HEK293 (cell line): ENCODE measurements at regions not wholly inside any gene's neighbourhood (a gene's known extent, or its start where the extent isn't known, plus 50 kb on each side); places are given as distances from the start of the nearest gene placed in this dataset.

Experiments used
- BCL11A ChIP-seq: fragments of 450-650 bp; formaldehyde crosslinking; IDR thresholded peaks from 2 replicates; pipeline ENCODE4 v1.5.1; 2016; ENCODE audit warnings: low read depth, missing biosample characterization, missing genetic modification characterization
- BCL11B ChIP-seq: fragments of 450-650 bp; formaldehyde crosslinking; IDR thresholded peaks from 2 replicates; pipeline ENCODE4 v1.5.1; 2016; ENCODE audit warnings: low read depth, missing biosample characterization, missing genetic modification characterization
- ELK4 ChIP-seq: IDR thresholded peaks from 2 replicates; pipeline ENCODE4 v1.6.1; 2011; ENCODE audit warnings: mild to moderate bottlenecking, low read depth, low read length, borderline replicate concordance
- FEZF1 ChIP-seq: fragments of 450-650 bp; formaldehyde crosslinking; IDR thresholded peaks from 2 replicates; pipeline ENCODE4 v1.5.1; 2016; ENCODE audit warnings: missing biosample characterization, missing genetic modification characterization
- PRDM2 ChIP-seq: fragments of 450-650 bp; formaldehyde crosslinking; IDR thresholded peaks from 2 replicates; pipeline ENCODE4 v1.5.1; 2016; ENCODE audit warnings: missing biosample characterization, missing genetic modification characterization, borderline replicate concordance
- SP2 ChIP-seq: fragments of 450-650 bp; formaldehyde crosslinking; IDR thresholded peaks from 2 replicates; pipeline ENCODE4 v1.5.1; 2016; ENCODE audit warnings: missing biosample characterization, missing genetic modification characterization
- SP3 ChIP-seq: fragments of 450-650 bp; formaldehyde crosslinking; IDR thresholded peaks from 2 replicates; pipeline ENCODE4 v1.5.1; 2016; ENCODE audit warnings: missing biosample characterization, missing genetic modification characterization
- WT1 ChIP-seq: fragments of 450-650 bp; formaldehyde crosslinking; IDR thresholded peaks from 2 replicates; pipeline ENCODE4 v1.5.1; 2016; ENCODE audit warnings: missing biosample characterization, missing genetic modification characterization
- ZNF248 ChIP-seq: fragments of 450-650 bp; formaldehyde crosslinking; IDR thresholded peaks from 2 replicates; pipeline ENCODE4 v1.5.1; 2017; ENCODE audit warnings: missing biosample characterization, missing genetic modification characterization
- ZNF280D ChIP-seq: fragments of 450-650 bp; formaldehyde crosslinking; IDR thresholded peaks from 2 replicates; pipeline ENCODE4 v1.5.1; 2016; ENCODE audit warnings: missing biosample characterization, missing genetic modification characterization
- ZNF324 ChIP-seq: fragments of 450-650 bp; formaldehyde crosslinking; IDR thresholded peaks from 2 replicates; pipeline ENCODE4 v1.5.1; 2016; ENCODE audit warnings: missing biosample characterization, missing genetic modification characterization
- ZNF335 ChIP-seq: fragments of 450-650 bp; formaldehyde crosslinking; conservative IDR thresholded peaks from 2 replicates; pipeline ENCODE4 v1.5.1; 2016; ENCODE audit warnings: missing biosample characterization, missing genetic modification characterization
- ZNF394 ChIP-seq: fragments of 450-650 bp; formaldehyde crosslinking; IDR thresholded peaks from 2 replicates; pipeline ENCODE4 v1.5.1; 2016; ENCODE audit warnings: missing biosample characterization, missing genetic modification characterization, mild to moderate bottlenecking, moderate library complexity, borderline replicate concordance
- ZNF398 ChIP-seq: fragments of 450-650 bp; formaldehyde crosslinking; IDR thresholded peaks from 2 replicates; pipeline ENCODE4 v1.5.1; 2017; ENCODE audit warnings: missing biosample characterization, missing genetic modification characterization
- ZNF544 ChIP-seq: fragments of 450-650 bp; formaldehyde crosslinking; IDR thresholded peaks from 2 replicates; pipeline ENCODE4 v1.5.0; 2017; ENCODE audit warnings: missing biosample characterization, missing genetic modification characterization
- ZNF692 ChIP-seq: fragments of 450-650 bp; formaldehyde crosslinking; IDR thresholded peaks from 2 replicates; pipeline ENCODE4 v1.5.1; 2016; ENCODE audit warnings: missing biosample characterization, missing genetic modification characterization
- ZNF830 ChIP-seq: fragments of 450-650 bp; IDR thresholded peaks from 2 replicates; pipeline ENCODE4 v1.5.0; 2018; ENCODE audit warnings: missing biosample characterization, missing genetic modification characterization, low read depth, mild to moderate bottlenecking, moderate library complexity
- ZSCAN4 ChIP-seq: fragments of 450-650 bp; formaldehyde crosslinking; IDR thresholded peaks from 2 replicates; pipeline ENCODE4 v1.5.1; 2017; ENCODE audit warnings: missing biosample characterization, missing genetic modification characterization
- TF ChIP-seq, protein P1 (sequence below): sonication (generic); formaldehyde crosslinking; IDR thresholded peaks from 2 replicates; pipeline ENCODE4 v1.8.1; 2022; ENCODE audit warnings: mild to moderate bottlenecking, moderate library complexity, missing genetic modification reagents
- TF ChIP-seq, protein P2 (sequence below): fragments of 450-650 bp; formaldehyde crosslinking; IDR thresholded peaks from 2 replicates; pipeline ENCODE4 v1.5.1; 2016; ENCODE audit warnings: missing biosample characterization, missing genetic modification characterization

- TF ChIP-seq ZNF544 (tag by site-specific recombination) = no peak
- TF ChIP-seq BCL11A (tag by site-specific recombination) = no peak
- TF ChIP-seq, protein P1, sequence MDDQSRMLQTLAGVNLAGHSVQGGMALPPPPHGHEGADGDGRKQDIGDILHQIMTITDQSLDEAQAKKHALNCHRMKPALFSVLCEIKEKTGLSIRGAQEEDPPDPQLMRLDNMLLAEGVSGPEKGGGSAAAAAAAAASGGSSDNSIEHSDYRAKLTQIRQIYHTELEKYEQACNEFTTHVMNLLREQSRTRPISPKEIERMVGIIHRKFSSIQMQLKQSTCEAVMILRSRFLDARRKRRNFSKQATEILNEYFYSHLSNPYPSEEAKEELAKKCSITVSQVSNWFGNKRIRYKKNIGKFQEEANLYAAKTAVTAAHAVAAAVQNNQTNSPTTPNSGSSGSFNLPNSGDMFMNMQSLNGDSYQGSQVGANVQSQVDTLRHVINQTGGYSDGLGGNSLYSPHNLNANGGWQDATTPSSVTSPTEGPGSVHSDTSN (CRISPR knock-in tag) = no peak
- TF ChIP-seq, protein P2, sequence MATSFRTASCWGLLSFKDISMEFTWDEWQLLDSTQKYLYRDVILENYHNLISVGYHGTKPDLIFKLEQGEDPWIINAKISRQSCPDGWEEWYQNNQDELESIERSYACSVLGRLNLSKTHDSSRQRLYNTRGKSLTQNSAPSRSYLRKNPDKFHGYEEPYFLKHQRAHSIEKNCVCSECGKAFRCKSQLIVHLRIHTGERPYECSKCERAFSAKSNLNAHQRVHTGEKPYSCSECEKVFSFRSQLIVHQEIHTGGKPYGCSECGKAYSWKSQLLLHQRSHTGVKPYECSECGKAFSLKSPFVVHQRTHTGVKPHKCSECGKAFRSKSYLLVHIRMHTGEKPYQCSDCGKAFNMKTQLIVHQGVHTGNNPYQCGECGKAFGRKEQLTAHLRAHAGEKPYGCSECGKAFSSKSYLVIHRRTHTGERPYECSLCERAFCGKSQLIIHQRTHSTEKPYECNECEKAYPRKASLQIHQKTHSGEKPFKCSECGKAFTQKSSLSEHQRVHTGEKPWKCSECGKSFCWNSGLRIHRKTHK (tag by site-specific recombination) = no peak
- TF ChIP-seq BCL11B (tag by site-specific recombination) = no peak
- no peak for TF ChIP-seq ZNF398
- no peak for TF ChIP-seq PRDM2 (tag by site-specific recombination)
- TF ChIP-seq SP2 = no peak
- TF ChIP-seq ZNF280D (tag by site-specific recombination) = no peak
- TF ChIP-seq ZNF394 (tag by site-specific recombination) = no peak
- TF ChIP-seq ZNF692 (tag by site-specific recombination) = 0 out of 2 replicates have a peak, but pooled peaks have one; percentile 16
- no peak for TF ChIP-seq ZNF335 (tag by site-specific recombination)
- no peak for TF ChIP-seq ELK4
- TF ChIP-seq ZNF830 (tag by site-specific recombination) = no peak
- TF ChIP-seq SP3 (tag by site-specific recombination) = no peak
- no peak for TF ChIP-seq ZNF324
- no peak for TF ChIP-seq ZNF248
- TF ChIP-seq ZSCAN4 (tag by site-specific recombination) = no peak
- 0 out of 2 replicates have a peak, but pooled peaks have one; percentile 27 for TF ChIP-seq FEZF1 (tag by site-specific recombination)
- TF ChIP-seq WT1 (tag by site-specific recombination) = no peak
These were observed 294.7 kb upstream of the PITRM1 start (continued) for GRCh38 chr10:3467052-3467951.
